Endodermal cell (in vitro differentiated cells): ENCODE measurements at regions not wholly inside any gene's neighbourhood (a gene's known extent, or its start where the extent isn't known, plus 50 kb on each side); places are given as distances from the start of the nearest gene placed in this dataset.

Experiments
- DNase-seq: peaks from one replicate; pipeline ENCODE4 v3.0.0-alpha.2; 2017
- H3K27ac ChIP-seq: 2 replicates; pipeline ENCODE4 v1.5.1; 2013; ENCODE audit warnings: mild to moderate bottlenecking, low read depth, low read length, moderate library complexity
- H3K27me3 ChIP-seq: 2 replicates; pipeline ENCODE4 v1.6.1; 2013; ENCODE audit warnings: mild to moderate bottlenecking, low read length, moderate library complexity; ENCODE audit not compliant: insufficient read depth, control insufficient read depth, poor library complexity, severe bottlenecking
- H3K36me3 ChIP-seq: 2 replicates; pipeline ENCODE4 v1.7.0; 2013; ENCODE audit warnings: mild to moderate bottlenecking, low read length, moderate library complexity; ENCODE audit not compliant: control insufficient read depth, insufficient read depth
- H3K4me1 ChIP-seq: one replicate; pipeline ENCODE4 v1.7.0; 2013; ENCODE audit warnings: low read length; ENCODE audit not compliant: control insufficient read depth, insufficient read depth
- H3K4me3 ChIP-seq: 2 replicates; pipeline ENCODE4 v1.5.1; 2013; ENCODE audit warnings: mild to moderate bottlenecking, low read length, moderate library complexity
- H3K9ac ChIP-seq: 2 replicates; pipeline ENCODE4 v1.6.1; 2013; ENCODE audit warnings: mild to moderate bottlenecking, low read length, moderate library complexity; ENCODE audit not compliant: poor library complexity, severe bottlenecking; ENCODE audit errors: extremely low read depth
- H3K9me3 ChIP-seq: 2 replicates; pipeline ENCODE4 v1.6.1; 2013; ENCODE audit warnings: mild to moderate bottlenecking, low read length, moderate library complexity; ENCODE audit not compliant: control insufficient read depth
- H3K27ac Mint-ChIP-seq: 2 replicates; pipeline ENCODE4 v1.8.0; 2020; ENCODE audit warnings: mixed read lengths
- H3K27me3 Mint-ChIP-seq: 2 replicates; pipeline ENCODE4 v1.8.0; 2021; ENCODE audit warnings: mild to moderate bottlenecking, mixed read lengths; ENCODE audit not compliant: insufficient read depth
- H3K36me3 Mint-ChIP-seq: 2 replicates; pipeline ENCODE4 v1.8.0; 2020; ENCODE audit warnings: low read depth, mixed read lengths
- H3K4me1 Mint-ChIP-seq: 2 replicates; pipeline ENCODE4 v1.8.0; 2020; ENCODE audit warnings: mixed read lengths
- H3K4me3 Mint-ChIP-seq: 2 replicates; pipeline ENCODE4 v1.8.0; 2020; ENCODE audit warnings: mild to moderate bottlenecking, moderate library complexity, mixed read lengths
- H3K9me3 Mint-ChIP-seq: 2 replicates; pipeline ENCODE4 v1.8.0; 2020; ENCODE audit warnings: mild to moderate bottlenecking, mixed read lengths
- CTCF ChIP-seq: fragments of 200-600 bp; sonication (generic); conservative IDR thresholded peaks from 2 replicates; pipeline ENCODE4 v1.5.0; 2021; ENCODE audit warnings: antibody characterized with exemption, mild to moderate bottlenecking
- WGBS, 2 experiments: methylation state at CpG; one replicate each; pipeline versions ENCODE4 v1.1.5 to v1.1.7; 2013; ENCODE audit warnings: missing lambda C conversion rate in 2 of 2, mixed read lengths in 1 of 2; ENCODE audit not compliant: insufficient coverage in 1 of 2, insufficient read length in 1 of 2; 5-methylcytosine and 5-hydroxymethylcytosine counted together

DNA sequence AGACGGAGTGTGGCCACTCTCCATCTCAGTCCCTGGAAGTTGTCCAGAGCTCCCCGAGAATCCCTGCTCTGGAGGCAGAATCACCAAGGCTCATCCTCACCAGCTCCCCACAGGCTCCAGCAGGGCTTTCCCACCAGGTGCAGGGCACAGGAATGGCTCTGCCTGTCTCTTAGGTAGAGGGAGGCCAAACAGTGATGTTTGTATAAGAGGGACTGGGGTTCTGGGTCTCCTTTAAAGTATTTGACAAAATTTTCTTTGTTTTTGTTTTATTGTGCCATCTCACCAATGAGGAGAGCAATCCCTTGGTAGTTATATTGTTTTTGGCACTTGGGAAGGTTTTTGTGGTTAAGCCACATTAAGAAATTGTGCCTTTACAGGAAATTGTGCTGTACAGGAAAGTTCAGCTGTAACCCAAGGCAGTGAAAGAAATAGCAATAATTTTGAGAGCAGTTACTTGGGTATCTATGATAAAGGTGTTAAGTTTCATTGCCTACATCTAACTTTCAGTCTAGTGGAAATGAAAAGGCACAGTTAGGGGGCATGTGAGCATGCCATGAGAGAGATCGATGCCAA lies 219.3 kb upstream of the PRSS58 start:
- no peaks in the 10 kb centered on the region for H3K36me3 Mint-ChIP-seq
- TF ChIP-seq CTCF, result no peak

GRCh38 chr7:142476077-142476476 lies 218.2 kb upstream of the PRSS58 start:
- Mint-ChIP-seq H3K4me3 (no peak overlapping the region), H3K9me3 (no peaks in the 10 kb centered on the region), H3K4me1 (no peaks in the 10 kb centered on the region), H3K36me3 (no peaks in the 10 kb centered on the region), H3K27me3 (peaks cover 16% of the 10 kb centered on the region), H3K27ac (no peak overlapping the region)
- Histone ChIP-seq H3K27ac (no peak overlapping the region), H3K9ac (no peak overlapping the region), H3K4me1 (no peaks in the 10 kb centered on the region), H3K36me3 (no peaks in the 10 kb centered on the region), H3K27me3 (no peaks in the 10 kb centered on the region), H3K9me3 (no peaks in the 10 kb centered on the region), H3K4me3 (no peak overlapping the region)
- WGBS, 2 experiments, result 90 to 100% methylated on average over 1 to 2 of the region's 2 CpGs
- TF ChIP-seq CTCF, result no peak
- peak; percentile 6 for DNase-seq

More for the DNA sequence above, 219.3 kb upstream of the PRSS58 start:
- Mint-ChIP-seq H3K4me1 (no peaks in the 10 kb centered on the region), H3K27ac (no peak overlapping the region), H3K27me3 (peaks cover 12% of the 10 kb centered on the region), H3K4me3 (no peak overlapping the region), H3K9me3 (no peaks in the 10 kb centered on the region)
- H3K27ac ChIP-seq, result no peak overlapping the region
- H3K9ac ChIP-seq, result no peak overlapping the region
- peak; percentile 24 for DNase-seq
- no peaks in the 10 kb centered on the region for H3K36me3 ChIP-seq
- 86% methylated on average over 1 to 3 of the region's 3 CpGs for WGBS, 2 experiments
- H3K9me3 ChIP-seq, result no peaks in the 10 kb centered on the region
- no peak overlapping the region for H3K4me3 ChIP-seq
- no peaks in the 10 kb centered on the region for H3K4me1 ChIP-seq
- H3K27me3 ChIP-seq, result no peaks in the 10 kb centered on the region

DNA sequence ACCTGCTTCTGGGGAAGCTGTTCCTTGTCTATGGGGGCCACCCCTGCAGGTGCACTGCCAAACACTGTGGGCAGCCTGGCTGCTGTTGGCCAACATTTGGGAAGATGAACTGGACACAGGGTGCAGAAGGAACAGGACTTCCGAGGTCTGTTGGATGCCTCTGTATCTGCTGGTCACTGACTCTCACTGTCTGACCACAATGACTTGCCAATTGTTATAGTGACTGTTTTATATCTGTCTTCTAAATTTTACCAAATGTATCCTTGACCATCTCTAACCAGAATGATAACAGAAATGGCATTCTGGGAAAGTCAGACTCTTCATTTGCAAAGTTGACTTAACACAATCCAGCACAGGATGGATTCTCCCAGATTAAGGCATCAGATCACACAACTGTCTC lies 214.0 kb upstream of the PRSS58 start:
- H3K9me3 Mint-ChIP-seq, result no peaks in the 10 kb centered on the region
- no peak overlapping the region for H3K4me3 ChIP-seq
- WGBS, 2 experiments, result 56% methylated on average over 1 of the region's 1 CpG; no CpG with 5 or more reads in 1 of the 2 experiments
- no peaks in the 10 kb centered on the region for H3K27me3 ChIP-seq
- H3K36me3 ChIP-seq, result no peaks in the 10 kb centered on the region
- DNase-seq, result no peak
- TF ChIP-seq CTCF, result no peak
- H3K27ac ChIP-seq, result no peak overlapping the region
- H3K4me1 Mint-ChIP-seq, result no peaks in the 10 kb centered on the region
- peaks cover 13% of the 10 kb centered on the region for H3K27me3 Mint-ChIP-seq
- H3K9me3 ChIP-seq, result no peaks in the 10 kb centered on the region
- H3K9ac ChIP-seq, result no peak overlapping the region
- no peak overlapping the region for H3K4me3 Mint-ChIP-seq
- H3K27ac Mint-ChIP-seq, result no peak overlapping the region
- no peaks in the 10 kb centered on the region for H3K36me3 Mint-ChIP-seq
- no peaks in the 10 kb centered on the region for H3K4me1 ChIP-seq
